HCT116 (cell line): ENCODE measurements at regions not wholly inside any gene's neighbourhood (a gene's known extent, or its start where the extent isn't known, plus 50 kb on each side); places are given as distances from the start of the nearest gene placed in this dataset.

Experiments used
- ATAC-seq: fragments of 200-7000 bp; cut with Tn5 transposase; 2 replicates; pipeline ENCODE4 v1.9.1; 2020; ENCODE audit warnings: mild to moderate bottlenecking, moderate library complexity
- BruUV-seq: library from RNA; stranded (reverse); fragments of 400-500 nt; replicated peaks from 2 replicates; lab custom pipeline; 2021; lab: Mats Ljungman, UMichigan
- CTCF ChIA-PET: fragments of 300-600 bp; sonication (Branson Sonifier 250); formaldehyde crosslinking; loops from one replicate; lab custom pipeline; 2021; ENCODE audit warnings: antibody characterized with exemption; lab: Charles Lee
- POLR2A ChIA-PET: fragments of 300-600, 350-600 bp; sonication (Branson Sonifier 250); formaldehyde crosslinking; loops from one replicate; lab custom pipeline; 2021; ENCODE audit warnings: antibody characterized with exemption; lab: Charles Lee
- RAD21 ChIA-PET, 2 experiments: fragments of 300-600 bp; sonication (Branson Sonifier 250); formaldehyde crosslinking; loops; one replicate each; lab custom pipeline; 2023; ENCODE audit warnings: low total read pairs in 2 of 2; ENCODE audit not compliant: uncharacterized antibody in 2 of 2, unreplicated experiment in 2 of 2, low non-redundant PET in 1 of 2; lab: Charles Lee
- DNase-seq: peaks from one replicate; pipeline ENCODE4 v3.0.0-alpha.2; 2010; ENCODE audit warnings: low read depth, low spot score
- H2AFZ ChIP-seq: fragments of 200-600 bp; shearing (Covaris generic), sonication (generic); 2 replicates; pipeline ENCODE4 v1.6.1; 2017; ENCODE audit warnings: low read depth, mixed run types, mixed read lengths, antibody characterized with exemption, low read length; ENCODE audit not compliant: poor library complexity, severe bottlenecking
- H3K27ac ChIP-seq: 2 replicates; pipeline ENCODE4 v1.5.1; 2012; ENCODE audit warnings: low read depth, low read length
- H3K27me3 ChIP-seq: fragments of 200-600 bp; sonication (generic); 2 replicates; pipeline ENCODE4 v1.6.1; 2016; ENCODE audit warnings: mixed run types, low read length, mixed read lengths; ENCODE audit not compliant: insufficient read depth
- H3K36me3 ChIP-seq, 2 experiments: fragments of 200-500 bp in 1 of 2; fragments of 200-600 bp in 1 of 2; sonication (Bioruptor generic) in 1 of 2; sonication (generic) in 1 of 2; 2 replicates each; pipeline versions ENCODE4 v1.5.1 to v1.6.1; 2014 to 2016; ENCODE audit warnings: low read length in 2 of 2, inconsistent platforms in 1 of 2, mixed read lengths in 1 of 2, mixed run types in 1 of 2; ENCODE audit not compliant: insufficient read depth in 2 of 2, control insufficient read depth in 1 of 2
- H3K4me1 ChIP-seq, 2 experiments: fragments of 200-600 bp in 1 of 2; sonication (generic) in 1 of 2; 2 replicates each; pipeline versions ENCODE4 v1.5.1 to v1.6.1; 2012 to 2017; ENCODE audit warnings: low read length in 2 of 2, inconsistent platforms in 1 of 2, mild to moderate bottlenecking in 1 of 2, mixed read lengths in 1 of 2, mixed run types in 1 of 2, moderate library complexity in 1 of 2; ENCODE audit not compliant: insufficient read depth in 2 of 2, control insufficient read depth in 1 of 2
- H3K4me2 ChIP-seq: fragments of 200-600 bp; sonication (generic); 2 replicates; pipeline ENCODE4 v1.6.1; 2017; ENCODE audit warnings: mixed run types, low read length, mixed read lengths
- H3K4me3 ChIP-seq, 2 experiments: fragments of 200-600 bp in 1 of 2; sonication (generic) in 1 of 2; replicated peaks in 1 of 2; 2 replicates each; pipeline ENCODE4 v1.5.1; 2011 to 2016; ENCODE audit warnings: low read length in 2 of 2, control low read depth in 1 of 2, low read depth in 1 of 2, mild to moderate bottlenecking in 1 of 2, mixed read lengths in 1 of 2, mixed run types in 1 of 2
- H3K79me2 ChIP-seq: fragments of 200-600 bp; sonication (generic); 2 replicates; pipeline ENCODE4 v1.6.1; 2017; ENCODE audit warnings: mild to moderate bottlenecking, mixed run types, low read length, moderate library complexity, mixed read lengths; ENCODE audit not compliant: insufficient read depth
- H3K9ac ChIP-seq: fragments of 200-600 bp; sonication (generic); 2 replicates; pipeline ENCODE4 v1.6.1; 2016; ENCODE audit warnings: low read length, mixed read lengths
- H3K9me2 ChIP-seq: fragments of 200-600 bp; sonication (generic), shearing (Covaris generic); 2 replicates; pipeline ENCODE4 v1.6.1; 2017; ENCODE audit warnings: mixed run types, mild to moderate bottlenecking, moderate library complexity; ENCODE audit not compliant: insufficient read depth
- H3K9me3 ChIP-seq, 2 experiments: fragments of 200-500 bp in 1 of 2; fragments of 200-600 bp in 1 of 2; sonication (Bioruptor generic) in 1 of 2; sonication (generic) in 1 of 2; 2 replicates each; pipeline ENCODE4 v1.6.1; 2014 to 2017; ENCODE audit warnings: low read length in 2 of 2, mixed read lengths in 2 of 2, inconsistent platforms in 1 of 2, low read depth in 1 of 2, mild to moderate bottlenecking in 1 of 2, mixed run types in 1 of 2, moderate library complexity in 1 of 2; ENCODE audit not compliant: control insufficient read depth in 1 of 2, insufficient read depth in 1 of 2
- H4K20me1 ChIP-seq: fragments of 200-600 bp; sonication (generic), shearing (Covaris generic); 2 replicates; pipeline ENCODE4 v1.6.1; 2017; ENCODE audit warnings: mixed run types, mild to moderate bottlenecking, moderate library complexity; ENCODE audit not compliant: insufficient read depth
- CEBPB ChIP-seq: IDR thresholded peaks from 2 replicates; pipeline ENCODE4 v1.6.1; 2012; ENCODE audit warnings: low read depth
- FOSL1 ChIP-seq: IDR thresholded peaks from 2 replicates; pipeline ENCODE4 v1.6.1; 2012; ENCODE audit warnings: low read depth
- POLR2AphosphoS5 ChIP-seq: IDR thresholded peaks from 2 replicates; pipeline ENCODE4 v1.6.1; 2011; ENCODE audit warnings: mild to moderate bottlenecking, low read depth, low read length, moderate library complexity
- SIN3A ChIP-seq: IDR thresholded peaks from 2 replicates; pipeline ENCODE4 v1.6.1; 2012; ENCODE audit warnings: low read depth
- SRF ChIP-seq: IDR thresholded peaks from 2 replicates; pipeline ENCODE4 v1.6.1; 2012; ENCODE audit warnings: low read depth
- YY1 ChIP-seq: IDR thresholded peaks from 2 replicates; pipeline ENCODE4 v1.6.1; 2011; ENCODE audit warnings: low read length, low read depth, moderate library complexity, mild to moderate bottlenecking; ENCODE audit not compliant: insufficient replicate concordance; ENCODE audit errors: extremely low read depth
- ZFX ChIP-seq: fragments of 450-650 bp; IDR thresholded peaks from 2 replicates; pipeline ENCODE4 v1.6.1; 2017
- ZNF274 ChIP-seq: fragments of 200-500 bp; sonication (Bioruptor generic); IDR thresholded peaks from 2 replicates; pipeline ENCODE4 v1.6.1; 2014; ENCODE audit warnings: mild to moderate bottlenecking, low read depth, low read length, inconsistent platforms
- intact Hi-C: fragments of 100-400 bp; cut with micrococcal nuclease; formaldehyde crosslinking; loops from 2 replicates; pipeline ENCODE4 v1.10.0; 2022
- TF ChIP-seq, protein P1 (sequence below): IDR thresholded peaks from 2 replicates; pipeline ENCODE4 v1.6.1; 2012

- TF ChIP-seq YY1 (no peak), POLR2AphosphoS5 (no peak)
- TF ChIP-seq, all 23 proteins: peak for 0
Measured at GRCh38 chr3:86282106-86282787, 708.7 kb downstream of the VGLL3 start (continued).

DNA sequence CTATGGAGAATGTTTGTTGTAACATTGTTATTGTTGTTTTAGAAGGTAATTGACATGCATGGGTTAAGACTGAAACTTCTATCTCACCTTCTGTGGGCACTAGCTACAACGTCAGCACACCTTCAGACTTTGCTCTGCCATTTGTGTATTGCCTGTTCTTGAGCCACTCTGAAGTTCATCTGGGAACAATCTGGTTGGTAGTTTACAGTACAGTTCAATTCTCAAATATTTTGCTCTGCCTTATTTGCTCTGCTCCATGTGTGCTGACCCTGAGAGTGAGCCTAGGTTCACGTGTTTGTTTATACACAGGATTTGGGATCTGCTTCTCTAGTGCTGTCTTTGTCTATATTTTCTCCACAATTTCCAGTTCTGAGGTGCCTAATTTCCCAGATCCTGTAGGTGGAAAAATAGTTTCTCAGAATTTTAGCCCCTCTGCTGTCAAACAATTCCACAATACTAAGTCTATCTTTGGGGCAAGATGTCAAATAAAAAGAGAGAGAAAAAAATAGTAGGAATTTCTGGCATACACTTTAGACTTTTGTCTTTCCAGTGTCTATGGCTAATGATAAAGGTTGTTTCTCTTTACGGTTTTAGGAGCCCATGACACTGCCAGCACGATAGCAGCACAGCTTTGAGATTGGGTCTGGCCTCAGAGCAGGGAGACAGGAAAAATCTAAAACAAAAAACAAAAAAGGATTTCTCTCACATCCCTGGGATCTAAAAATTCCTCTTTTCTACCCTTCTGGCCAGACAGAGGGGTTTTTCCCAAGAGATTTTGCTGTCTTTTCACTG lies 721.4 kb downstream of the VGLL3 start:
- intact Hi-C loops: no loop called here

More for the DNA sequence above, 721.4 kb downstream of the VGLL3 start:
- Histone ChIP-seq H3K79me2 (no peaks in the 10 kb centered on the region), H3K27me3 (no peaks in the 10 kb centered on the region), H3K9me2 (no peaks in the 10 kb centered on the region), H3K4me1 (no peaks in the 10 kb centered on the region), H3K36me3 (no peaks in the 10 kb centered on the region), H3K4me2 (no peak overlapping the region), H4K20me1 (no peaks in the 10 kb centered on the region), H3K27ac (no peak overlapping the region), H3K4me3 (no peak overlapping the region), H3K9me3 (peaks cover 8 to 11% of the 10 kb centered on the region in 2 experiments; a peak in 2 of 4 replicates), H3K9ac (no peak overlapping the region), H2AFZ (no peak overlapping the region)
- ChIA-PET CTCF (no interaction called here), POLR2A (no interaction called here), RAD21 (no interaction called here)
- BruUV-seq: no TSS peak
- ATAC-seq: no peak
- TF ChIP-seq SRF (no peak), ZFX (no peak), CEBPB (no peak), SIN3A (no peak), FOSL1 (no peak), YY1 (no peak), ZNF274 (no peak)
- TF ChIP-seq, protein P1, sequence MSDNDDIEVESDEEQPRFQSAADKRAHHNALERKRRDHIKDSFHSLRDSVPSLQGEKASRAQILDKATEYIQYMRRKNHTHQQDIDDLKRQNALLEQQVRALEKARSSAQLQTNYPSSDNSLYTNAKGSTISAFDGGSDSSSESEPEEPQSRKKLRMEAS: no peak
- DNase-seq: no peak
